ENCODE measurements at regions not wholly inside any gene's neighbourhood (a gene's known extent, or its start where the extent isn't known, plus 50 kb on each side); places are given as distances from the start of the nearest gene placed in this dataset.

GRCh38 chr6:81808851-81809570 lies 56.5 kb upstream of the TENT5A start:
- no peak for DNase-seq

GRCh38 chr6:81806793-81807565 lies 54.5 kb upstream of the TENT5A start:
- no peak for DNase-seq

- no peak for DNase-seq
These were observed 49.9 kb upstream of the TENT5A start for GRCh38 chr6:81802356-81802755.

Measured in COR-L47 (cell line).